ENCODE measurements at regions not wholly inside any gene's neighbourhood (a gene's known extent, or its start where the extent isn't known, plus 50 kb on each side); places are given as distances from the start of the nearest gene placed in this dataset.

DNA sequence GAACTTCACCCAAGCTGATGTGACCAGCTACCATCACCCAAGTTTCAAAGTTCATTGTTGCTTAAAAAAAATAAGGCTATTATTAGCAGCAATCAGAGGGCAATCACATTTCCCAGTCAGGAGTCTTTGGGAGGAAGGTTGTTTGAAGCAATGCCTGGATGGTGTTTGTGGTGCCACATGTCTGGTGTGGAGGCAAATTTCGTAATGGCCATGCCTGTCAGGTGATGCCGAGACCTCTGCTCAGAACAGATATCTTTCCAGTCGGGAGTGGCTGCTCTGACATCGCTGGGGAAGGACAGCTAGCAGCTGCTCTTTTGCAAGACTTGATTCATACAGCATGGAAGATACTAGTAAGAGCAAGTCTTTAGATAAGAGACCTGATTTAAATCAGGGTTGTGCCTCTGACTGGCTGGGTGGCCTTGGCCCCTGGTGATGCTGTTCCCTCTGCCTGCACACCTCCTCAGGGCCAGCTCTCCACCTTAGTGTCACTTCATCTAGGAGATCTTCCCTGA is 187.8 kb upstream of the JUN start:
- no peak for DNase-seq (ENCODE audit: low spot score)
- in situ Hi-C loops (cut with MboI; ENCODE audit: low pct_unique_long_range_greater_than_20kb, low sequenced_read_pairs, unreplicated experiment), result no loop called here
- TF ChIP-seq, protein P1, sequence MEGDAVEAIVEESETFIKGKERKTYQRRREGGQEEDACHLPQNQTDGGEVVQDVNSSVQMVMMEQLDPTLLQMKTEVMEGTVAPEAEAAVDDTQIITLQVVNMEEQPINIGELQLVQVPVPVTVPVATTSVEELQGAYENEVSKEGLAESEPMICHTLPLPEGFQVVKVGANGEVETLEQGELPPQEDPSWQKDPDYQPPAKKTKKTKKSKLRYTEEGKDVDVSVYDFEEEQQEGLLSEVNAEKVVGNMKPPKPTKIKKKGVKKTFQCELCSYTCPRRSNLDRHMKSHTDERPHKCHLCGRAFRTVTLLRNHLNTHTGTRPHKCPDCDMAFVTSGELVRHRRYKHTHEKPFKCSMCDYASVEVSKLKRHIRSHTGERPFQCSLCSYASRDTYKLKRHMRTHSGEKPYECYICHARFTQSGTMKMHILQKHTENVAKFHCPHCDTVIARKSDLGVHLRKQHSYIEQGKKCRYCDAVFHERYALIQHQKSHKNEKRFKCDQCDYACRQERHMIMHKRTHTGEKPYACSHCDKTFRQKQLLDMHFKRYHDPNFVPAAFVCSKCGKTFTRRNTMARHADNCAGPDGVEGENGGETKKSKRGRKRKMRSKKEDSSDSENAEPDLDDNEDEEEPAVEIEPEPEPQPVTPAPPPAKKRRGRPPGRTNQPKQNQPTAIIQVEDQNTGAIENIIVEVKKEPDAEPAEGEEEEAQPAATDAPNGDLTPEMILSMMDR (IDR thresholded peaks at IDR 0.05; ENCODE audit: extremely low read depth, insufficient read depth, missing control alignments), result no peak

DNA sequence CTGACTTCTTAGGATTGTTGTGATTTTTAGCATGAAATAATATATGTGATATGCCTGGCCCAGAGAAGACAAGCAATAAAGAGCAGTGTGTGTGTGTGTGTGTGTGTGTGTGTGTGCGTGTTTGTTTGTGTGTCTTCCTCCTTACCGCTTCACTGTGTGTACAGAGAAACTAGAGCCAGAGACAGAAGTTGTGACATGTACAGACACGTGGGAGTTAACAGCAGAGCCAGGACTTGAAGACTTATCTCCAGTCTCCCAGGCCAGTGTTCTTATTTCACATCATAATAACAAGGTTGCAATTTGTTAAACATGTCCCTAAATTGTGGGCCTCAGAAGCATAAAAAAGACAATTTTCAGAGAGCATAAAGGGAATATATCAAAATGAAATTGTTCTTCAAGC is 192.0 kb upstream of the JUN start:
- in situ Hi-C loops (cut with MboI; ENCODE audit: low pct_unique_long_range_greater_than_20kb, low sequenced_read_pairs, unreplicated experiment), result no loop called here
- no peak for DNase-seq (ENCODE audit: low spot score)
- TF ChIP-seq, protein P1 (IDR thresholded peaks at IDR 0.05; ENCODE audit: extremely low read depth, insufficient read depth, missing control alignments), result no peak

DNA sequence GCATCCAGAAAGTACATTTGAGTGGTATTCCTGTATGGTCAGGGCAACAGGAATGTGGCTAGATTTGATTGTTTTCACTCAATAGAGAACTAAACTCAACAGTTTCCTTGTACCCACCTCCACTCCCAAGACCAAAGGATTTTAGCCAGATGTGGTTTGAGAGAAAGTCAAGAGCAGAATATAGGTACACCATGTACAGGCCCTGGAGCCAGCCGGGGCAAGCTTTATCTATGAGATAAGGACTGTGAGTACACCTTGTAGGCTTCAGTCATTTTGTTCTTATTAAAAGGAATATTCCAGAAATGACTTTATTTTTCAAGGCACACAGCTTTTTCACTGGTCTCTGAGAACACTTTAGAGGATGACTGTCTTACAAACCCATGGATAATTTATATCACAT is 192.4 kb upstream of the JUN start:
- in situ Hi-C loops (cut with MboI; ENCODE audit: low pct_unique_long_range_greater_than_20kb, low sequenced_read_pairs, unreplicated experiment), result no loop called here
- no peak for DNase-seq (ENCODE audit: low spot score)
- TF ChIP-seq, protein P1 (IDR thresholded peaks at IDR 0.05; ENCODE audit: extremely low read depth, insufficient read depth, missing control alignments), result no peak

DNA sequence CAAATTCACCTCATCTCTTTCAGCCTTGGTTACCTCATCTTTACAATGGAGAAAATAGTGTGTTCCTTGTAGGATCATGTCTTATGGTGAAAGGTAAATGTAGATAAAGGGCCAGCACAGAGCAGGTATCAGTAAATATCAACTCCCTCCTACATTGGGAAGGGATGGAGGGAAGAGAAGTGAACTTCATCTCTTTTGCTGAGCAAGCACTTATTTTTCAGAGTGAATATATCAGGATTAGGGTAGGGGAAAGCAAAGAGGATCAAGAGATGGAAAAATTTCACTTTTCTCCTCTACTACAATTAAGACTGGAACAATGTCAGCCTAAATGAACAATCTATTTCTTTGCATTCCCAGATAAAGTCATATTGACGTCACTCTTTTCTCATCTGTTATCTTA is 193.8 kb upstream of the JUN start:
- no peak for DNase-seq (ENCODE audit: low spot score)
- TF ChIP-seq, protein P1 (IDR thresholded peaks at IDR 0.05; ENCODE audit: extremely low read depth, insufficient read depth, missing control alignments), result no peak
- in situ Hi-C loops (cut with MboI; ENCODE audit: low pct_unique_long_range_greater_than_20kb, low sequenced_read_pairs, unreplicated experiment), result no loop called here

DNA sequence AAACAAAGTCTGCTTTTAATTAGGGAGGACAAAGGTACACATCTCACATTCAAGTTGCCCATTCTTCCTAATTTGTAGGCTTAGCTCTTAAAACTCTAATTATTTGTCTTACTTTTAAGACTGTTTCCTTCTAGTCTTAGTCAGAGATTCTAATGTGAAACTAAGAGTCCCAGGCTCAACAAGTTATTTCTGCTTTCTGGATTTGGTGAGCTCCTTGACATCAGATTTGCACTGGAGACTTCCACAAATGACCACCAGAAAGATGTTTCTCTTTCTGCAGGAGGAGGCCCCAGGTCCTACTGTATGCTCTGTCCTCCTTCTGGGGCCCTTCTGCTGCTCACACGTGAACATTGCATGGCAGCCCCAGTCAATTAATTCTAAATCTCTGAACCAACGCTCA is 194.2 kb upstream of the JUN start:
- DNase-seq (ENCODE audit: low spot score), result no peak
- TF ChIP-seq, protein P1 (IDR thresholded peaks at IDR 0.05; ENCODE audit: extremely low read depth, insufficient read depth, missing control alignments), result no peak
- in situ Hi-C loops (cut with MboI; ENCODE audit: low pct_unique_long_range_greater_than_20kb, low sequenced_read_pairs, unreplicated experiment), result no loop called here

DNA sequence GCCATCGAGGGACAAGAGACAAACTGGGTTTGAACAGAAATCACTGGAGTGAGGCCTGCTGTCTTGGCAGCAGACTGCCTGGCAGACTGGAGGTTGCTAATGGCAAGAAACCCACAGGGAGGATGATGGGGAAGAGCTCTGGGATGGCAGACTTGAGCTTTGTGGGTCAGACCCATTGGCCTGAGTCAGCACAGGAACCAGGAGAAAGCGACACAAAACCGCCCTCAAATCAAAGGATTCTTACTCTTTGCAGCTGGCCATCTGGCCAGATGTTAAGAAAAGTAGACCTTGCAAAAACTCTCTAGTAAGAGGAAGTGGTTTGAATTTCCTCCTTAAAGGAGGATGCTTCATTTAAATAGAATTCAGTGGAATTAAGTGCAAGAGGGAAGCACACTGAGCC is 195.2 kb upstream of the JUN start:
- in situ Hi-C loops (cut with MboI; ENCODE audit: low pct_unique_long_range_greater_than_20kb, low sequenced_read_pairs, unreplicated experiment), result no loop called here
- TF ChIP-seq, protein P1 (IDR thresholded peaks at IDR 0.05; ENCODE audit: extremely low read depth, insufficient read depth, missing control alignments), result no peak
- DNase-seq (ENCODE audit: low spot score), result no peak

DNA sequence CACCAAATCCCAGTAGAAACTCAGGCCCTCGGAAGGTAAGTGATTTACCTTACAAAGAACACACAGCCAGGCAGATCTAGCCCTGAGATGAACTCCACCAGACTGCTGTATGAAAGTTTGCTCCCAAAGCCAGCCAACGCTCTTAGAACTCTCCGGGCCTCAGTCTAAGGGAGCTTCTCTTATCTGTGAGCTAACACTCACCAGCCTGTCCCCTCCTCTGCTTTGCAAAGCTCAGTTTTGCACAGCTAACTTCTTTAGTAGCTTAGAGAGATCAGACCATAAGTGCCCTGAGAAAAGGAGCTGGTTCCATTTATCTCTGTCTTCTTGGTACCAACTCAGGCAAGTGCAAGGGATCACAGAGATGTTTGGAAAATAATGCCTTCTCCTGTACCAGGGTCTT is 195.8 kb upstream of the JUN start:
- in situ Hi-C loops (cut with MboI; ENCODE audit: low pct_unique_long_range_greater_than_20kb, low sequenced_read_pairs, unreplicated experiment), result no loop called here

More for the DNA sequence above, 195.8 kb upstream of the JUN start:
- TF ChIP-seq, protein P1 (IDR thresholded peaks at IDR 0.05; ENCODE audit: extremely low read depth, insufficient read depth, missing control alignments), result no peak
- no peak for DNase-seq (ENCODE audit: low spot score)
